ENCODE measurements at regions not wholly inside any gene's neighbourhood (a gene's known extent, or its start where the extent isn't known, plus 50 kb on each side); places are given as distances from the start of the nearest gene placed in this dataset.

- 31 to 41% methylated on average over 7 of the region's 7 CpGs for WGBS, 2 donors
- no peak for DNase-seq
Observed at GRCh38 chr6:91299544-91300491, 712.9 kb upstream of the MAP3K7 start.

GRCh38 chr6:91298543-91299145, 711.8 kb upstream of the MAP3K7 start:
- no peak for TF ChIP-seq CTCF (IDR thresholded peaks at IDR 0.05)
- ATAC-seq (no peak), FAIRE-seq (no peak), DNase-seq (no peak)
- H3K4me3 ChIP-seq = no peak overlapping the region
- no peaks in the 10 kb centered on the region for H3K4me1 ChIP-seq
- 43 to 49% methylated on average over 4 of the region's 4 CpGs for WGBS, 2 donors
- intact Hi-C loops (cut with DNase I) = no loop called here
- H3K9me3 ChIP-seq = no peaks in the 10 kb centered on the region
- H3K27ac ChIP-seq = no peak overlapping the region
- H3K27me3 ChIP-seq = no peaks in the 10 kb centered on the region
- no peaks in the 10 kb centered on the region for H3K36me3 ChIP-seq

More at GRCh38 chr6:91299544-91300491, 712.9 kb upstream of the MAP3K7 start:
- no peaks in the 10 kb centered on the region for H3K27me3 ChIP-seq
- intact Hi-C loops (cut with DNase I) = no loop called here
- no peaks in the 10 kb centered on the region for H3K9me3 ChIP-seq
- no peak overlapping the region for H3K4me3 ChIP-seq
- H3K36me3 ChIP-seq = no peaks in the 10 kb centered on the region
- ATAC-seq (peak in 2 of 4 donors; percentile 41 to 59), FAIRE-seq (no peak)
- H3K27ac ChIP-seq = no peak overlapping the region
- H3K4me1 ChIP-seq = no peaks in the 10 kb centered on the region
- no peak for TF ChIP-seq CTCF (IDR thresholded peaks at IDR 0.05)

- FAIRE-seq = no peak
Observed at GRCh38 chr6:91293395-91293794, 706.5 kb upstream of the MAP3K7 start.

GRCh38 chr6:91291071-91291470, 704.2 kb upstream of the MAP3K7 start:
- Histone ChIP-seq H3K4me3 (no peak overlapping the region), H3K4me1 (no peaks in the 10 kb centered on the region), H3K27ac (no peak overlapping the region), H3K27me3 (no peaks in the 10 kb centered on the region), H3K36me3 (no peaks in the 10 kb centered on the region), H3K9me3 (no peaks in the 10 kb centered on the region)
- TF ChIP-seq CTCF (IDR thresholded peaks at IDR 0.05) = no peak
- FAIRE-seq (no peak), DNase-seq (no peak), ATAC-seq (no peak)
- 34 to 40% methylated on average over 4 of the region's 4 CpGs for WGBS, 2 donors
- intact Hi-C loops (cut with DNase I) = no loop called here

More at GRCh38 chr6:91293395-91293794, 706.5 kb upstream of the MAP3K7 start:
- Histone ChIP-seq H3K4me3 (no peak overlapping the region), H3K36me3 (no peaks in the 10 kb centered on the region), H3K4me1 (no peaks in the 10 kb centered on the region), H3K27ac (no peak overlapping the region), H3K27me3 (no peaks in the 10 kb centered on the region), H3K9me3 (no peaks in the 10 kb centered on the region)
- ATAC-seq (no peak), DNase-seq (no peak)
- intact Hi-C loops (cut with DNase I) = no loop called here
- no peak for TF ChIP-seq CTCF (IDR thresholded peaks at IDR 0.05)

- TF ChIP-seq CTCF (IDR thresholded peaks at IDR 0.05) = no peak
- Histone ChIP-seq H3K27me3 (no peaks in the 10 kb centered on the region), H3K4me3 (no peak overlapping the region), H3K9me3 (no peaks in the 10 kb centered on the region), H3K36me3 (no peaks in the 10 kb centered on the region), H3K27ac (no peak overlapping the region), H3K4me1 (no peaks in the 10 kb centered on the region)
- DNase-seq (no peak), ATAC-seq (no peak), FAIRE-seq (no peak)
- WGBS, 2 donors = 56 to 79% methylated on average over 2 of the region's 2 CpGs
- intact Hi-C loops (cut with DNase I) = no loop called here
Observed at GRCh38 chr6:91288741-91289140, 701.9 kb upstream of the MAP3K7 start.
